ACC112 (cell line): ENCODE measurements at regions not wholly inside any gene's neighbourhood (a gene's known extent, or its start where the extent isn't known, plus 50 kb on each side); places are given as distances from the start of the nearest gene placed in this dataset.

Experiments used
- H2AFZ ChIP-seq: fragments of 200-600 bp; sonication (generic); one replicate; pipeline ENCODE4 v1.6.0; 2017; ENCODE audit warnings: antibody characterized with exemption, low read length; ENCODE audit not compliant: unreplicated experiment
- H3K27ac ChIP-seq: fragments of 200-600 bp; sonication (generic); 2 replicates; pipeline ENCODE4 v1.5.1; 2014; ENCODE audit warnings: low read depth, mild to moderate bottlenecking, antibody characterized with exemption, low read length, moderate library complexity
- H3K27me3 ChIP-seq: fragments of 200-600 bp; sonication (generic); 2 replicates; pipeline ENCODE4 v1.6.1; 2014; ENCODE audit warnings: mild to moderate bottlenecking, antibody characterized with exemption, low read length, moderate library complexity, mixed read lengths; ENCODE audit not compliant: insufficient read depth
- H3K36me3 ChIP-seq: fragments of 200-600 bp; sonication (generic); 2 replicates; pipeline ENCODE4 v1.6.1; 2016; ENCODE audit warnings: mild to moderate bottlenecking, antibody characterized with exemption, low read length, moderate library complexity, mixed read lengths; ENCODE audit not compliant: insufficient read depth
- H3K4me1 ChIP-seq: fragments of 200-600 bp; sonication (generic); one replicate; pipeline ENCODE4 v1.6.1; 2016; ENCODE audit warnings: low read length, mixed read lengths; ENCODE audit not compliant: insufficient read depth, unreplicated experiment, control insufficient read depth
- H3K4me3 ChIP-seq: fragments of 200-600 bp; sonication (generic); 2 replicates; pipeline ENCODE4 v1.5.1; 2014; ENCODE audit warnings: mild to moderate bottlenecking, low read depth, low read length
- H3K79me2 ChIP-seq: fragments of 200-600 bp; sonication (generic); one replicate; pipeline ENCODE4 v1.6.0; 2016; ENCODE audit warnings: low read length; ENCODE audit not compliant: control insufficient read depth, unreplicated experiment, insufficient read depth

DNA sequence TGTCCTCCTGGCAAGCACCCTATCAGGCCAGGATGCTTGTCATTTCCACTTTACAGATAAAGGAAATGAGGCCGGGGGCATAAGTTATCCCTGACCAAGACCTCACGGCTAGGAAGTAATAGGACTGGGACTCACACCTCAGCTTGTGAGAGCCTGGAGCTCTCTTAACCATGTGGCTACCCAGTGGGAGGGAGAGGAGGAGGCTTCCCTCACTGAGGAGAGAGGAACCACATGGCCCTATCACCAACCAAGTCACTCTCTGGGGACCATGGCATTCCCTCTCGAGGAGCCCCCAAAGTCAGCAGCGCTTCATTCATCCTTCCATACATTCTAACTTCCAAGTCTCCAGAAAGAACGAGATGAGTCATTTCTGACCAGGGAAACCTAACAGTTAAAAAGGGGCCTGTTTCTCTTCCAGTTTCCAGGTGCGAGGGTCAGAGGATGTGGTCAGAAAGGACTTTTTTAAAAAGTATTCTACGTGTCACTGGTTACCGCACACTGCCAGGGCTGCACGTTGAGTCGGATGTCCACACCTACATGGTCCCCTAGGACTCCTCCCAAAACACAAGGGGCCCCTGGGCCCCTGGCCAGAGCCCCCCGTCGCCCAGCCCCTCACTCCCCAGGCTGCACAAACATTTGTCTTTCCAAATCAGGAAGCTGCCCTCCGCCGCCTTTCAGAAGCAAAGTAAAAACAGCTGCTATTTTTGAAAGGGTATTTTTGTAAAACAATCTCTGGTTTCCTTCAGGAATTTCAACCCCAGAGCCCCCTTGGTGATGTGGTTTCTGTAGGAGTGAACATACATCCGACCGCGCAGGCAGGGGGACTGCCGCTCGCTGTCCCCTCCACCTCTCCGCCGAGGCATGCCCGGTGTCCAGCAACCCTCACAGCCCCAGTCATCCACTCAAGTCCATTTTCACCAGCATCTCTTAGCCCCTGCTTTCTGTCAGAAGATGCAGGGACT lies 128.2 kb upstream of the CHST15 start:
- Histone ChIP-seq H3K36me3 (no peaks in the 10 kb centered on the region), H3K79me2 (no peaks in the 10 kb centered on the region), H3K27ac (no peak overlapping the region), H3K27me3 (peaks cover 17% of the 10 kb centered on the region), H3K4me1 (no peaks in the 10 kb centered on the region), H3K4me3 (no peak overlapping the region), H2AFZ (no peak overlapping the region)

DNA sequence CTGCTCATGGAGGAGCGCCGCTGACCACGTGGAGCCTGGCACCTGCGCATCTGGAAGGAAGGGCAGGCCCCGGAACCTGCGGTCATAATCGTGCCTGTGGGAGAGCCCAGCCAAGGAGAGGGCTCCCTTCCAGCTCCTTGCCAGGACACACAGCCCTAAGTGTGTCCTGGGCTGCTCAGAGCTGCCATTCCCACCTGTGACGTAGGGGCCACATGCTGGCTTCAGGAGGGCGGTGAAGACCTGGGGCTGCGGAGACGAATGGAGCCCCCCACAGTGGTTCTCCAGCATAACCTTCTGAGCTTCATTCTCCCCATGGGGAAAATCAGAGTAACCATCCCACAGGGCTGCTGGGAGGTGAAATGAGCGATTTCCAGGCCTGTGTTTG lies 127.6 kb upstream of the CHST15 start:
- H2AFZ ChIP-seq: no peak overlapping the region
- no peak overlapping the region for H3K27ac ChIP-seq

DNA sequence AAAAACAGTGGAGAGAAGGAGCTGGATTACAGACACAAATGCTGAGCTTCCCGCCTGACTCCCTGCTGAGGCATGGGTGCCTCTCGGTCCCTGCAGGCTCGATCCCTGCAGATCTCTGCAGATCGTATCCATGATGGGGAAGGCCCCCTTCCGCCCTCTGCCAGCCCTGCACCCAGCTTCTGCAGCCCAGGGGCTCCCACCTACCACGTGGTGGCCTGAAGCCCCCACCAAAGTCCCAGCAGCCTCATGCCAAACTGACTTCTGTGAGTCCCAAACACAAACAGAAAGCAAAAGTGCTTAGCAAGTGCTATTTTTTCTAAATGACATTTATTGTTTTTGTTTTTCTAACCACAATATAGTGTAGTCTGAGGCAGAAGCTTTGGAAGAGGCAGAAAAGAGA lies 127.1 kb upstream of the CHST15 start:
- no peaks in the 10 kb centered on the region for H3K36me3 ChIP-seq
- H3K27ac ChIP-seq: no peak overlapping the region
- no peak overlapping the region for H3K4me3 ChIP-seq
- H3K79me2 ChIP-seq: no peaks in the 10 kb centered on the region
- peaks cover 20% of the 10 kb centered on the region for H3K27me3 ChIP-seq
- H2AFZ ChIP-seq: no peak overlapping the region
- H3K4me1 ChIP-seq: no peaks in the 10 kb centered on the region

More for the DNA sequence above, 127.6 kb upstream of the CHST15 start:
- Histone ChIP-seq H3K27me3 (peaks cover 20% of the 10 kb centered on the region), H3K36me3 (no peaks in the 10 kb centered on the region), H3K4me1 (no peaks in the 10 kb centered on the region), H3K4me3 (no peak overlapping the region), H3K79me2 (no peaks in the 10 kb centered on the region)

DNA sequence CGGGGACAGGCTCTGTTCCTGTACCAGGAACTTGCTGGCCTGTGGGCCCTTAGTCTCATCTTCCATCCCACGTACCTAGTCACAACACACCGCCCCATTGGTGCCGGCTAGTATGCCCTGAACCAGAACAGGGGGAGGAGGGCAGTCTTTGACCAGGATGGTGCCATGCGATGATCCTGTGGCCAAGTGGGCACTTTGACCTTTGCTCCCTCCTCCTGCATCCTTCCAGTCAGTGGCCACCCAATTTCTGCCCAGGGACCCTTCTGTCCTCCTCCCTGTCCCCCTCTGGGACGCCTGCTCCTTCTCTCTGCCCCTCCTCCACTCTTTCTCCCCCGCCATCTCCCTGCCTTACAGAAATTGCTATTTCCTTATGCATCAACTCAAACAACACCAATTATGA lies 126.3 kb upstream of the CHST15 start:
- H3K36me3 ChIP-seq: no peaks in the 10 kb centered on the region
- H3K27me3 ChIP-seq: peaks cover 20% of the 10 kb centered on the region
- no peak overlapping the region for H3K27ac ChIP-seq
- H3K79me2 ChIP-seq: no peaks in the 10 kb centered on the region
- no peak overlapping the region for H3K4me3 ChIP-seq
- H3K4me1 ChIP-seq: no peaks in the 10 kb centered on the region
- H2AFZ ChIP-seq: no peak overlapping the region

DNA sequence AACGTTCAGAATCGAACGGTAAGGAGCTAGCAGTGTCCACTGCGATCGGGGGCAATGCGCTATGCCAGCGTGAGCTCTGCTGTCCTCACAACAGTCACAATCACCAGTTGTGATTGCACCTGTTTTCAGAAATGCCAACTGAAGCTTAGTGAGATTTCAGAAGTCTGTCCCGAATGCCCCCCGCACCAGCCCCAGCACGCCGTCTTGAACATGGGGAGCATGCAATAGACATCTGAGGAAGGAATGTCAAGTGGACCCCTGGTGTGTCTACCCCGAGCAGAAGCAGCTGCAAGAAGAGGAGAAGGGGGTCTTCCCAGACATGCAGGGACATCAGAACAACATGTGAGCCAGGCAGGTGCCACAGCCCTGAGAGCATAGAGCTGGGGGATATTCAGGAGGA lies 125.7 kb upstream of the CHST15 start:
- Histone ChIP-seq H2AFZ (no peak overlapping the region), H3K4me3 (no peak overlapping the region), H3K27ac (no peak overlapping the region), H3K79me2 (no peaks in the 10 kb centered on the region), H3K27me3 (peaks cover 20% of the 10 kb centered on the region), H3K4me1 (no peaks in the 10 kb centered on the region), H3K36me3 (no peaks in the 10 kb centered on the region)

DNA sequence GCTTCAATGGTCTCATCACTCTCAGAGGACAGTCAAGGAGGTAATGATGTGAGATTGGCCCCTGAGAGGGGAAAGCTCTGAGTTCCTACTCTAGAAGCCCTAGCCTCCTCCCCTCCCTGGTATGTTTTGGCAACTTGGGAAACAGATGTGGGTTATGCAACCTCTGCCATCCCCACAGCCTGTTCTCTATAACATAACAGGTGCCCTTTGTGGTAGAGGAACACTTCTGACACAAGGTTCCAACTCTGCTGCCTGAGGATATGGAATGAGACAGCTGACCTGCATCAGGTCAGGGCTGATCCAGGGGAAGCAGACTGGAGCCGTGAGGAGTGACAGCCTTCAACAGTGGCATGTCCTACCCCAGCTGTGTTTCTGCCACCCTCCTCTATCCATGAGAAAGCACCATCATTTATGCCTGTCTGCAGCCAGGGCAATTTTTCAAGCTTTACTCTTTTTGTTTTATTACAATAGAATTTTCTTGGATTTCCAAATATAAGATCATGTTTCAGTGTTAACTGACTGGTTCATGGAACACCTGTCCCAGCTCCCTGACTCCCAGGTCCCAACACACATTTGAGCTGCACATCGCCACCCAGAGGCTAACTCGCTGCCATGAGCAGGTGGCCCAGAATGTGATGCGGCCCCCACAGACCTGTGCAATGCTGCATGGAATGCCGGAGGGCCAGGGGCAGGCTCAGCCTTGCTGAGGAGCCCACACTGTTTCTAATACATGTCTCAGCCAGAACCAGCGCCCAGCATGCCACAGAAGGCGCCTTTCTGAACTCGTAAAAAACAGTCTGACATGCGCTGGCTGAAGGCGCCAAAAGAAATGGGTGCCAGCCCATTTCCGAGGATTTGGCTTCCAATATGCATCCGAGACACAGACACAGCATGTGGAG lies 124.8 kb upstream of the CHST15 start:
- no peak overlapping the region for H3K27ac ChIP-seq
- H2AFZ ChIP-seq: no peak overlapping the region
- H3K36me3 ChIP-seq: no peaks in the 10 kb centered on the region
- H3K27me3 ChIP-seq: peaks cover 20% of the 10 kb centered on the region
- no peak overlapping the region for H3K4me3 ChIP-seq
- H3K4me1 ChIP-seq: no peaks in the 10 kb centered on the region
- H3K79me2 ChIP-seq: no peaks in the 10 kb centered on the region

DNA sequence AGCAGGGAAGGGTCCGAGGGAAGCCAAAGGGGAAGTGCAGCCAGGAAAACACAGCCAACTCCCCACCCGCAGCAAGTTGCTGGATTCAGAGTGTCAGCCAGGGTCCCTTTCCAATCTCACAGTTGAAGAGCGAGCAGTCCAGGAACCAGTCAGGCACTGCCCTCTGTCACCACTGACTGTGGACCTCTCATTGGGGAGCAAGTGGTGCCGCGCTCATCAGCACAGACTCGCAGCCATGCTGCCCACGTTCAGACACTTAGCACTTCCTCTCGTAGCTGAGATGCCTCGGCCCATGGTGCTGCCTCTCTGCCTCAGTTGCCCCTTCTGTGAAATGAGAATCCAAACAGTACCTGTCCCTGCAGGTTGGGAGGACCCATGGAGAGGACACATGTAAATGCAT lies 123.6 kb upstream of the CHST15 start:
- no peaks in the 10 kb centered on the region for H3K4me1 ChIP-seq
- H3K27me3 ChIP-seq: peaks cover 20% of the 10 kb centered on the region
- no peak overlapping the region for H3K4me3 ChIP-seq
- H2AFZ ChIP-seq: no peak overlapping the region
- no peak overlapping the region for H3K27ac ChIP-seq
- H3K79me2 ChIP-seq: no peaks in the 10 kb centered on the region
- H3K36me3 ChIP-seq: no peaks in the 10 kb centered on the region

DNA sequence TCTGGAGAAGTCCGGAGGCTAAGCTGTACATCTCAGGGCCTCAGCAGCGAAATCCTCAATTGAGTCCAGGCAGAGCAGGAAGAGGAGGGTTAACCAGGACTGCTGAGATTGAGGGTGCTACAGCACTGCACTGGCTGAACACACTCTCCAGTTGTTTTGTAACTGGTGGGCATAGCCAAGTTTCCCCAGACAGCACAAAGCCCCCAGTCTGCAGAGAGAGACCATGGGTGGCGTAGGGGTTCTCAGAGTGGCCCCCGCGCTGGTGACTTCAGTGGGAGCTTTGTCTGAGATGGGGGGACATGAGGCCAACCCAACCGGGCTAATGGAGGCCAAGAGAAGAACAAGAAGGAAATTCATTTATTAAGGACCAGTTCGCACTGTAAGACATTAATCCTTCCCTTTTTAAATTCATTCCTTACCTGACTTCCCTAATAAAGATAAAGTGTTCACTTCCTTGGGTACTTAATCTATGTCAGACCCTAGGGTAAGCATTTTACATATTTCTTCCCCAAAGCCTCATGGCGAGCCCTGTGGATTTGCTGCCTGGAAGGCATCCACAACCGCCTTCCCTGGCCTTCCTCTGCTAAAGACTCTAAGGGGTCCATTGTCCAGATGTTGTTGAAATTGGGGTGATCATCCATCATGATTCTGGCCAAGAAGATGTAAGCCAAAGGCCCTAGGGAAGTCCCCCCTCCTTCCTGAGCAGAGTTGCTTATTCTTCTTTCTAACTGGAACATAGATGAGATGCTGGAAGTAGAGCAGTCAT lies 121.4 kb upstream of the CHST15 start:
- no peak overlapping the region for H2AFZ ChIP-seq
- H3K79me2 ChIP-seq: no peaks in the 10 kb centered on the region
- H3K27ac ChIP-seq: no peak overlapping the region
- no peaks in the 10 kb centered on the region for H3K36me3 ChIP-seq
- no peak overlapping the region for H3K4me3 ChIP-seq
- H3K4me1 ChIP-seq: no peaks in the 10 kb centered on the region
- H3K27me3 ChIP-seq: peaks cover 20% of the 10 kb centered on the region

DNA sequence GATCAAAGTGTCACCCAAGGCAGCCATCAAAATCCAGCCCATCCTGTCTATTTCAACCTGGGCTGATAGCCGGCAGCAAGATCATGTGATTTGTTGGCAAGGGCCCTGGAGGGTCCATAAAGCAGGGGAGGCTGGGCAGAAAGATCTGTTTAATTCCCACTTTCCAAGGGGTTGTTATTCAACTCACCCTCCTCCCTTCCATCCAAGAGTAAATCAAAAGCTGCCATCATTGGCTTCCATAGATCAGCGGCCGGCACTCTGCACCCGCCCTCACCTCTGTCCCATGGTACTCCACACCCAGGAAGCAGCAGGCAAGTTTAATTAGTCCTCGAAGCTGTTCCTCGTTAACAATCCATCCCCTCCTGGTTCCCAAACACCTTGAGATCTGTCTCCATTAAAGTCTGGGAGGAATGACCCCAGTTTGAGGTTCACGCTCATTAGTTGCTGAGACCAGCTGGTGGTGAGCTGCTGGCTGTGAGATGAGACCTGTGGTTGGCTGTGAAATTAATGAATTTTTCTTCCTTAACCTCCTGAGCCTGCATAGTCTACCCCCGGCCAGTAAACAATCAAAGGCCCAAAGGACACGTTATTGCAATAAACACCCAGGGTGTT lies 120.6 kb upstream of the CHST15 start:
- peaks cover 20% of the 10 kb centered on the region for H3K27me3 ChIP-seq
- no peaks in the 10 kb centered on the region for H3K79me2 ChIP-seq
- H3K27ac ChIP-seq: no peak overlapping the region
- H3K36me3 ChIP-seq: no peaks in the 10 kb centered on the region
- H3K4me3 ChIP-seq: no peak overlapping the region
- H2AFZ ChIP-seq: no peak overlapping the region
- no peaks in the 10 kb centered on the region for H3K4me1 ChIP-seq

DNA sequence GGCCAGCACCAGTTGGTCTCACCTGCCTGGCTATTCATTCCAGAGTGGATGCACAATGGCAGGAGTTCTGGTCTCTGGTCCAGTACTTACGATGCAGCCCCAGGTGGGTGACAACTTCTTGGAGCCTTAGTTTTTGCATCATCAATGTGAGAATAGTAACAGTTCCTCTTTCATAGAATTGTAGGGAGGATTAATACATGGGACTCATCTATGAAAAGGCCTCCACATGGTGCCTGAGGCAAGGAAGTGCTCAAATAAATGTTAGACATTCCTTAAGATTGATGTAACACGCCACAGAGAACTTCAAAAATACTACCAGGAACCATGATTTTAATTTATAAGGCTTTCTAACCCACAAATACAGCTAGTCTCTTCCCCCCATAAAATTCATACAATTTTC lies 120.1 kb upstream of the CHST15 start:
- Histone ChIP-seq H3K27me3 (peaks cover 19% of the 10 kb centered on the region), H3K27ac (no peak overlapping the region), H2AFZ (no peak overlapping the region)

More for the DNA sequence above, 120.1 kb upstream of the CHST15 start:
- Histone ChIP-seq H3K36me3 (no peaks in the 10 kb centered on the region), H3K4me1 (no peaks in the 10 kb centered on the region), H3K4me3 (no peak overlapping the region), H3K79me2 (no peaks in the 10 kb centered on the region)
